ENCODE measurements at regions not wholly inside any gene's neighbourhood (a gene's known extent, or its start where the extent isn't known, plus 50 kb on each side); places are given as distances from the start of the nearest gene placed in this dataset.

GRCh38 chr3:152638214-152638613 is 196.7 kb upstream of the P2RY1 start:
- no peaks in the 10 kb centered on the region; the same call in 1 of the 2 replicates for H3K27me3 ChIP-seq (ENCODE audit: insufficient read depth, low read length)
- no peaks in the 10 kb centered on the region for H4K20me1 ChIP-seq (ENCODE audit: control insufficient read depth, insufficient read depth, insufficient read length)
- no peaks in the 10 kb centered on the region for H3K9me3 ChIP-seq (ENCODE audit: control insufficient read depth, low read depth, low read length)
- no CpG with 5 or more reads among the region's 4 CpGs for WGBS (ENCODE audit: extremely low coverage, insufficient read length, low lambda C conversion rate)
- H3K56ac ChIP-seq (ENCODE audit: insufficient read length, low read depth, low read length), result no peak overlapping the region
- H3K23me2 ChIP-seq (ENCODE audit: insufficient read length, low read depth, low read length, poor library complexity, severe bottlenecking), result no peaks in the 10 kb centered on the region
- no peak overlapping the region for H3K18ac ChIP-seq (ENCODE audit: insufficient read length, low read depth, low read length)
- H4K5ac ChIP-seq (ENCODE audit: insufficient read length, low read depth, low read length), result no peak overlapping the region
- Mint-ChIP-seq H3K36me3 (ENCODE audit: insufficient read depth in 1 of 3, low read depth in 3 of 3) (no peaks in the 10 kb centered on the region; a peak in 1 of 7 replicates), H3K27me3 (ENCODE audit: low read depth) (no peaks in the 10 kb centered on the region), H3K27ac (no peak overlapping the region), H3K4me3 (no peak overlapping the region), H3K9me3 (no peaks in the 10 kb centered on the region; a peak in 1 of 5 replicates), H3K4me1 (no peaks in the 10 kb centered on the region)
- TF ChIP-seq CTCF (conservative IDR thresholded peaks at IDR 0.05), result no peak
- H3K4me1 ChIP-seq (ENCODE audit: insufficient read depth, low read length), result no peaks in the 10 kb centered on the region; the same call in 1 of the 2 replicates
- H2AK5ac ChIP-seq (ENCODE audit: insufficient read length, low read length), result no peak overlapping the region
- H2BK5ac ChIP-seq (ENCODE audit: insufficient read length, low read length), result no peak overlapping the region
- H3K23ac ChIP-seq (ENCODE audit: insufficient read length, low read depth, low read length), result no peak overlapping the region
- no peak overlapping the region for H4K8ac ChIP-seq (replicated peaks; ENCODE audit: insufficient read length, low read depth, low read length)
- H3K9ac ChIP-seq (ENCODE audit: extremely low read depth, insufficient read length, low read length), result no peak overlapping the region
- no peaks in the 10 kb centered on the region for H3K79me2 ChIP-seq (ENCODE audit: insufficient read depth, low read length)
- H3K4ac ChIP-seq (ENCODE audit: low read depth, low read length), result no peak overlapping the region
- no peak overlapping the region for H2BK120ac ChIP-seq (ENCODE audit: low read depth, low read length, poor library complexity, severe bottlenecking)
- no peak for DNase-seq
- H4K91ac ChIP-seq (ENCODE audit: insufficient read length, low read depth, low read length), result no peak overlapping the region
- H3K4me2 ChIP-seq (ENCODE audit: insufficient read depth, insufficient read length, low read length), result no peak overlapping the region
- no peak overlapping the region for H3T11ph ChIP-seq (ENCODE audit: low read length)
- H3K27ac ChIP-seq (ENCODE audit: insufficient read length, low read depth, low read length), result no peak overlapping the region
- H3K79me1 ChIP-seq (ENCODE audit: insufficient read depth, low read depth, low read length, poor library complexity, severe bottlenecking), result no peaks in the 10 kb centered on the region
- no peak overlapping the region for H2BK15ac ChIP-seq (ENCODE audit: low read depth, low read length)
- no peak overlapping the region for H3K14ac ChIP-seq (ENCODE audit: insufficient read depth, low read length)
- H2BK20ac ChIP-seq (ENCODE audit: low read depth, low read length, poor library complexity, severe bottlenecking), result no peak overlapping the region
- no peak overlapping the region for H2AFZ ChIP-seq (ENCODE audit: low read length)
- H2BK12ac ChIP-seq (ENCODE audit: insufficient read length, low read depth, low read length), result no peak overlapping the region

Data from H9 (cell line).